HG03066 (cell line): ENCODE measurements at regions not wholly inside any gene's neighbourhood (a gene's known extent, or its start where the extent isn't known, plus 50 kb on each side); places are given as distances from the start of the nearest gene placed in this dataset.
"Not testable (repeated sequence)": the region's sequence is repeated elsewhere in the genome, so short reads cannot be mapped to it uniquely, and the experiment has no call there.

ENCODE experiments used
- ATAC-seq: cut with Tn5 transposase; IDR thresholded peaks from one replicate; pipeline ENCODE4 v1.9.1; 2021; ENCODE audit warnings: low read depth; ENCODE audit not compliant: unreplicated experiment

DNA sequence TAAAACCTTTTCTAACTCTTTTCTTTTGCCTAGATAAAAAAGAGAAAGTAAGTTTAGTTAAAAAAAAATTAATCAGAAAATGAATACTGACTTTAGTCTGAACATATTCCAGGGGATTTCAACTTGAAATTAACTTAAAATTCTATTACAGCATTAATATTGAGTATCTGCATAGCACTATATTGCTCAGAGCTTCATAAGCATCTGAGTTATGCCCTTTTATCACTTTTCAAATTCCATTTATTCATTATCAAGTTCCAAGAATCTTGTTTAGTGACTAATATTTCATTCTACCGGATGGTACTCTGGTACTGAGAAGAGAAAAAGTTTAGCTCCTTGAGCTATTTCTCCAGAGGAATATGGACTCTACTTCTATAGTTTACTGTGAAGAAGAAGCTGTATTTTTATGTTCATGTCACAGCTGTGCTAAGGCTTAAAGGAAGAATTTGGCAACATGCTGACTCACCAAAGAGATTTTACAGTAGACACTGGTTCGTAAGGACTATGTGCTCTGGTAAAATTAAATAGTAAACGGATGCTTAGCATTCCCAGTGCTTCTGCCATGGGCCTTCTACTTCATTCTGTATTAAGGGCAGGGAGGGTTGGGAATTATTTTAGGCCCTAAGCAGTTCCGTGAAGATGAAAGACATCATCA lies 285.2 kb upstream of the SEMA6A start:
- no peak for ATAC-seq

DNA sequence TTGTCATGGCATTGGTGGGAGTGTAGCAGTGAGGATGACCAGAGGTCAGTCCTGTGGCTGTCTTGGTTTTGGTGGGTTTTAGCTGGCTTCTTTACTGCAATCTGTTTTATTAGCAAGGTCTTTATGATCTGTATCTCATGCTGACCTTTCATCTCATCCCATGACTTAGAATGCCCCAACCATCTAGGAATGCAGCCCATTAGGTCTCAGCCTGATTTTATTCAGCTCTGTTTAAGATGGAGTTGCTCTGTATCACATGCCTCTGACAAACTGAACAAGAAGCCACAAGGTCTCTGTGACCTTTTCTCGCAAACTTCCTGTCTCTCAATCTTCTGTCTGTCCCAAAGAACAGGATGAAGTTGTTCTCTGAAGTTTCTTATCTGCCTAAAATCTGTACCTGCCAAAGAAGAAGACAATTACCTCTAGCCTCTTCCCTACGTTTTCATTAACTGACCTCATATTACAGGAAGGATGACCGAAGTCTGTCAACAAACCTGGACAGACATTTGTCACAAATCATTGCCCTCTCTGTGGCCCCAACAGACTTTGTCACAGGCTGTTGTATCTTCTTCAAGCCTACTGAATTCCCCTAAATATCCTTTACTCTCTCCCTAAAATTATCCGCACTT lies 284.2 kb upstream of the SEMA6A start:
- ATAC-seq, result no peak

DNA sequence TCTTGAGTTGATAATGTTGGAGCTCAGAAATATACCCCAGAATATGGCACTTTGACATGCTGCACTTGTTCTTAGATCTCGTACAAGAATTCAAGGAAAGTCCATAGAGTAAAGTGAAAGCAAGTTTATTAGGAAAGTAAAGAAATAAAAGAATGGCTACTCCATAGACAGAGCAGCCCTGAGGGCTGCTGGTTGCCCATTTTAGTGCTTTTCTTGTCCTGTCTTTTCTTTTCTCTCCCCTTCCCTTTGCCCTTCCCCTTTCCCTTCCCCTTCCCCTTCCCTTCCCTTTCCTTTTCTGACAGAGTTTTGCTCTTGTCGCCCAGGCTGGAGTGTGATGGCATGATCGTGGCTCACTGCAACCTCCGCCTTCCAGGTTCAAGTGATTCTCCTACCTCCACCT lies 283.4 kb upstream of the SEMA6A start:
- not testable (repeated sequence) for ATAC-seq

- no peak for ATAC-seq
Measured at GRCh38 chr5:116856271-116856670, 281.6 kb upstream of the SEMA6A start.

DNA sequence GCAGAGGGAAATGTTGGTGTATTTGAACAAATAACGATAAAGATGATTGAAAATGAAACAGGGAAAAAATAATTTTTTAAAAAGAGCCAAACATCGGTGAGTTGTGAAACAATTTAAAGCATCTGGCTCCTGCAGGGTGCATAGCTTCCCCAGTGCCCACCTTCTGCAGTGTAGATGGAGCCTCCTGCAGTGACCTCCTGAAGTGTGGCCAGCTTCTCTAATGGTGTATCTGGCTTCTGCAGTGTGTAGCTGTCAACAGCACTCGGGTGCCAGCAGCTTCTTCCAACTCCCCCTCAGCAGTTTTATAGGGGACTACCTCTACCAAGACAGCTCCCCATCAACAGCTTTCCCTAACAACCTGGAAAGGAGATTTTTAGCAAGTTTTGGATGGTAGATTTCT lies 279.4 kb upstream of the SEMA6A start:
- no peak for ATAC-seq

- no peak for ATAC-seq
Measured at GRCh38 chr5:116848954-116849581, 274.4 kb upstream of the SEMA6A start.

- no peak for ATAC-seq
Measured at GRCh38 chr5:116847960-116848359, 273.3 kb upstream of the SEMA6A start.

- no peak for ATAC-seq
Measured at GRCh38 chr5:116844015-116844414, 269.4 kb upstream of the SEMA6A start.

- no peak for ATAC-seq
Measured at GRCh38 chr5:116842514-116842961, 267.9 kb upstream of the SEMA6A start.

DNA sequence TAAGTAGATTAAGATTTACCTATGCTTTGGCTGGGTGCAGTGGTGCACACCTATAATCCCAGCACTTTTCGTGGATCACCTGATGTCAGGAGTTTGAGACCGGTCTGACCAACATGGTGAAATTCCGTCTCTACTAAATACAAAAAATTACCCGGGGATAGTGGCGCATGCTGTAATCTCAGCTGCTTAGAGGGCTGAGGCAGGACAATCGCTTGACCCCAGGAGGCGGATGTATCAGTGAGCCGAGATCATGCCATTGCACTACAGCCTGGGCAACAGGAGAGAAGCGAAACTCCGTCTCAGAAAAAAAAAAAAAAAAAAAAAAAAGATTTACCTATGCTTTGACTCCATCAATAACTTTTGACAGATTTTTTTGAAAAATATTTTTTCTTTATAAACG lies 267.1 kb upstream of the SEMA6A start:
- no peak for ATAC-seq

DNA sequence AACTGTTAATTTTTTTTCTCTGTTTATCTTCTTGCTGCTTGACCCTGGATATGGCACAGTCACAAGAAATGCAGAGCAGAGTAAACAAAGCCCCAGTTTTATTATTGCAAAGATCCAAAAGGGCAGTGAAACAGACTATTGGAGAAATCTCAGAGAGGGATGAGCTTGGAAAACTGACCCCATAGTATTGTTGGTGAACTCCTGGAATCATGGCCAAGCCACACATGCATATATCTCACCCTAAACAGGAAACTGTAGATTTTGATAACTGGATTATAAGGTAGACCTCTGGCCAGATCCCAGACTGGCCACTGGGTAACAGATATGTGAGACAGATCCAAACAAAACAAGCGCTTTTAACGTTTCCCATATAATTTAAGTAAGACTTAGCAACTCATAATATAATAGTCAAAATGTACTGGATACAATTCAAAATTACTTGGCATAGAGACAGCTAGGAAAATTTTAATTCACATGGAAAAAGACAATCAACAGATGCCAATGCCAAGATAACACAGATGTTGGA lies 263.5 kb upstream of the SEMA6A start:
- no peak for ATAC-seq

- no peak for ATAC-seq
Measured at GRCh38 chr5:116834796-116835515, 260.3 kb upstream of the SEMA6A start.

GRCh38 chr5:116830079-116830478 lies 255.5 kb upstream of the SEMA6A start:
- ATAC-seq, result no peak

- no peak for ATAC-seq
Measured at GRCh38 chr5:116827078-116827477, 252.5 kb upstream of the SEMA6A start.

GRCh38 chr5:116825486-116825885 lies 250.9 kb upstream of the SEMA6A start:
- ATAC-seq, result no peak

GRCh38 chr5:116824751-116825438 lies 250.3 kb upstream of the SEMA6A start:
- ATAC-seq, result no peak

DNA sequence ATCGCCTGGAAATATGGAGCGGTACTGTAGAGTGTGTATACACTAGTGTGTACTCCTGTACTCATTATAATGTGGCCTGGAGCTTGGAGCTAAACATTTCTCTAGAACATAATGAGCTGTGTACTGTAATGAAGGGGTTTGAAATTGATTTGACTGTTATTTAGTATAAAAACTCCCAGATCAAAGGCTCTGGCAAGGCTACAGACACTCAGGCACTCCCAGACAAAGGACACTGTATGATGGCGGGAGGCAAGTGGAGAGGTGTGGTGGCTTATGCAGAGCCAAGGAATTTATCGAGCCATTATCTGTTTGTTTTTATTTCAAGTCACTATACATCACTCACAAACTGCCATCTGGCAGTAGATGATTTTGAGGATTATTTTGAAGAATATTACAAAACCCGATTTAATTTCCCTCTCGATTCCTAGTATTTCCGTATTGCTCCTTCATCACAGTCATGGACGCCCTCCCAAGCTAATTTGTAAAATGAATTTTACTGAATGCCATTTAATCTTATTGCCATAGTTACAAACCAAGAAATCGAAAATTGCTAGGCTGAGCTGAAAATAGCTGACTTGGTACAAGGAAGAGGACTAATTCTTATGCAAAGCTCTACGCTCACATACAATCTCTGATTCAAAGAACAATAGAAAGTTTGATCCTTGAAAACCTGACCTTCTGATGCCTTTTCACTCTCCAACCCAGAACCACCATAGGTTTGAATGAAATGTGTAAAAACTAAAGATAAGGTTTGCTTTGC lies 240.2 kb upstream of the SEMA6A start:
- no peak for ATAC-seq

DNA sequence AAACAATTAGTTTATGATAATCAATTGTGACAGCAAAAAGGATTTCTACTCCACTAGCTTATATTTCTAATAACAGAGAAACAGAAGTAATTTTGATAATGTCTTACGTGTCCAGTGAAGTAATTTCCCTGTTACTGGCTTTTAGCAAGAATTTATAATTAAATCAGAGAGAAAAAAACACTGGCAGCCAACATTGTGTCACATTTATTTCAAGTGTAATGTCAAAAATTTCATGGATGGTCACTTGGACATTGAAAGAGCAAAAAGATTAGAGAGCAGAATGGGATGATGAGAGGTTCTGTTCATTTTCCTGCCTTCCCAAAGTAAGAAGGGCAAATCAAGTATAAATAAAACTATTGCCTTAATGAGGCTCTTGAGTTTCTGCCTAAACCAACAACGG lies 239.3 kb upstream of the SEMA6A start:
- no peak for ATAC-seq

- no peak for ATAC-seq
Measured at GRCh38 chr5:116813356-116813755, 238.7 kb upstream of the SEMA6A start.

- no peak for ATAC-seq
Measured at GRCh38 chr5:116810951-116811350, 236.3 kb upstream of the SEMA6A start.
